ENCODE measurements at regions not wholly inside any gene's neighbourhood (a gene's known extent, or its start where the extent isn't known, plus 50 kb on each side); places are given as distances from the start of the nearest gene placed in this dataset.

DNA sequence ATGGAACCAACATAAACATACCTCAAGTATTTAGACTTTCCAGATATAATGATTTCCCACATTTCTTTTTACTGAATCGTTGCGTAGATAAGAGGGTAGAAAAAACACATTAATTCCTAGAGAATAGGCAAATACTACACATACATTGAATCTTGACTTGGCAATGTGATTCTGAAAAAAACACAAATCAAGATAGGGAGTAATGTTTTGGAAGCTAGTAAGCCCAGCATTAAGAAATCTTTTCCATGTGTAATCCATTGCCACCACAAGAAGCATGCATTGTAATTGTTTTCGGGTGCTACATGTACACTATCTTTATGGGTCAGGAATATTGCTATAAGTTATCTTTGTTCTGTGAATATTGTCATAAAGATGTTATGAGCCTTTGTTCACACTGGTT is 269.8 kb upstream of the PDGFD start:
- no peak for DNase-seq (ENCODE audit: low read depth)

DNA sequence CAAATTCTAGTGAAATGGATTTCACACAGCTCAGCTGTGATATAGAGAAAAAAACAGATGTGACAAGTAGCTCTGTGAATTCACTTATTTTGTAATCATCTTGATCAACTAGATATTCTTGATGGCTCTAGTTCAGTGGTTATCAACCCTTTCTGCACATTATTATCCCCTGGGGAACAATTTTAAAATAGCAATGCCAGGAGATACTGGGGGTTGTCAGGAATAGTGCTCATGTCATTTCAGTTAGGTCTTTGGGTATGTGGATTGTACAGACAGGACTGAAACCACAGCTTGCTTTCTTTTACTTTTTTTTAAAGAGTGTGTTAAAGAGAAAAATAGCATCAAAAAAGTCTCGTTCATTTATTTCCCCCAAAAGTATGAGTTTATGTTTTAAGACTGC is 269.0 kb upstream of the PDGFD start:
- no peak for DNase-seq (ENCODE audit: low read depth)

DNA sequence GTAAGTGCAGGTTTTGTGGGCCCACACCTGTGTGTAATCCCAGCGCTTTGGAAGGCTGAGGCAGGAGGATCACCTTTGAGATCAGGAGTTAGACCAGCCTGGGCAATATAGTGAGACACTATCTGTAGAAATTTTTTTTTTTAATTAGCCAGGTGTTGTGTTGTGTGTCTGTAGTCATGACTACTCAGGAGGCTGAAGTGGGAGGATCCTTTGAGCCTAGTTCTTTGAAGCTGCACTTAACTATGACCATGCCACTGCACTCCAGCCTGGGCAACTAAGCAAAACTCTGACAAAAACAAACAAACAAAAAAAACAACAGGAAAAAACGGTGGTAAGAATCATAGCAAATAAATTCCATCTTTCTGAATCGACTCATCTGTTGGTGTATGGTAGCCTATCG is 268.6 kb upstream of the PDGFD start:
- DNase-seq (ENCODE audit: low read depth) = no peak

DNA sequence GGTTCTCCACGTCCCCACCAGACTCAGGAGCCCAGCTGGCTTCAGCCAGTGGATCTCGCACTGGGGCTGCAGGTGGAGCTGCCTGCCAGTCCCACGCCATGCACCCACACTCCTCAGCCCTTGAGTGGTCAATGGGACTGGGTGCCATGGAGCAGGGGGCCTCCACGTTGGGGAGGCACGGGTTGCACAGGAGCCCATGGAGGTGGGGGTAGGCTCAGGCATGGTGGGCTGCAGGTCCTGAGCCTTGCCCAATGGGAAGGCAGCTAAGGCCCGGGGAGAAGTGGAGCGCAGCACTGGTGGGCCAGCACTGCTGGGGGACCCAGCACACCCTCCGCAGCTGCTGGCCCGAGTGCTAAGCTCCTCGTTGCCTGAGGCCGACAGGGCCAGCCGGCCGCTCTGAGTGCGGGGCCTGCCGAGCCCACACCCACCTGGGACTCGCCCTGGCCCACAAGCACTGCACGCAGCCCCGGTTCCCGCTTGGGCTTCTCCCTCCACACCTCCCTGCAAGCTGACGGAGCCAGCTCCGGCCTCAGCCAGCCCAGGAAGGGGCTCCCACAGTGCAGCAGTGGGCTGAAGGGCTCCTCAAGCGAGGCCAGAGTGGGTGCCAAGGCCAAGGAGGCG is 258.5 kb upstream of the PDGFD start:
- DNase-seq (ENCODE audit: low read depth) = no peak

DNA sequence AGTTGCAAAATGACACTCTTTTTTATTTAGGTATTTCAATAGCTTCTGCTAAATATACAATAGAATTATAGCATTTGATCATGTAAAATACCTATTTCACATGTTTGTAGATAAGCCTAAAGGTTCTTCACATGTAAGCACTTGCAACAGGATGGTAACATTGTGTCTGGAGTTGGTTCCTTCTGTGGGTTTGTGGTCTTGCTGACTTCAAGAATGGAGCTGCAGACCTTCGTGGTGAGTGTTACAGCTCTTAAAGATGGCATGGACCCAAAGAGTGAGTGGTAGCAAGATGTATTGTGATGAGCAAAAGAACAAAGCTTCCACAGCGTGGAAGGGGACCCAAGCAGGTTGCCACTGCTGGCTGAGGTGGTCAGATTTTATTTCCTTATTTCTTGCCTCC is 246.4 kb upstream of the PDGFD start:
- DNase-seq (ENCODE audit: low read depth) = no peak

DNA sequence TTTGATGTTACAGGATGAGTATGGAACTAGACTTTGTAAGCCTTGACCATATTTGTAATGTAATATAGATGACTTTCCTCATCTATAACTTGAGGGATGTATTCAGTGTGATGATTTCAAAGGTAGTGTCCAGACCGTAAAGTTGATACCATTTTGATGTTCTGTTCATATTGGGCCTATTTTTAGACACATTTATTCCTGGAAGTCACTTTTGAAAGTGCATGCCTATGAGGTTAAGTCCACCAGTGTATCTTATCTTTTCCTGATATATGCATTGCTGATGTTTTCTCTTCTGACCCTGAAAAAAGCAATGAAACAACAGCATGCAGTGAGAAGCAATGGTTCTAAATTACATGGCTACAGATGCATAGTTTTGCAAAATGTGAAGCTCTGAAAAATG is 244.7 kb upstream of the PDGFD start:
- no peak for DNase-seq (ENCODE audit: low read depth)

DNA sequence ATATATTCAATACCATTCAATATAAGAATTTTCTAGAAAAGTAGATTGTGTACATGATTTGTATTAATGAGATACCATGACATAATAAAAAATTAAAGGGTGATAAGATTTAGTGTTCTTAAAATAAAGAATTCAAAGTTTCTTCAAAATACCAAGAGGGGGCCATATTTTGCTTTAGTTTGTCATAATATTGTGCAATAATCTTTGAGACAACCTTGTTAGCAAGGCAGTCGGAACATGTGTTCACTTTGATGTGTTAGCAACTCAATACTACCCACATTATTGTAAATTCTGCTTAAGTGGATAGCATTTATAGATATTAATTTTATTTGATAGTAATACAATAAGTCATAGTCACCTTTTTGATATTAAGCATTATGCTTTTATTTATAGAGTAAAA is 241.3 kb upstream of the PDGFD start:
- no peak for DNase-seq (ENCODE audit: low read depth)

DNA sequence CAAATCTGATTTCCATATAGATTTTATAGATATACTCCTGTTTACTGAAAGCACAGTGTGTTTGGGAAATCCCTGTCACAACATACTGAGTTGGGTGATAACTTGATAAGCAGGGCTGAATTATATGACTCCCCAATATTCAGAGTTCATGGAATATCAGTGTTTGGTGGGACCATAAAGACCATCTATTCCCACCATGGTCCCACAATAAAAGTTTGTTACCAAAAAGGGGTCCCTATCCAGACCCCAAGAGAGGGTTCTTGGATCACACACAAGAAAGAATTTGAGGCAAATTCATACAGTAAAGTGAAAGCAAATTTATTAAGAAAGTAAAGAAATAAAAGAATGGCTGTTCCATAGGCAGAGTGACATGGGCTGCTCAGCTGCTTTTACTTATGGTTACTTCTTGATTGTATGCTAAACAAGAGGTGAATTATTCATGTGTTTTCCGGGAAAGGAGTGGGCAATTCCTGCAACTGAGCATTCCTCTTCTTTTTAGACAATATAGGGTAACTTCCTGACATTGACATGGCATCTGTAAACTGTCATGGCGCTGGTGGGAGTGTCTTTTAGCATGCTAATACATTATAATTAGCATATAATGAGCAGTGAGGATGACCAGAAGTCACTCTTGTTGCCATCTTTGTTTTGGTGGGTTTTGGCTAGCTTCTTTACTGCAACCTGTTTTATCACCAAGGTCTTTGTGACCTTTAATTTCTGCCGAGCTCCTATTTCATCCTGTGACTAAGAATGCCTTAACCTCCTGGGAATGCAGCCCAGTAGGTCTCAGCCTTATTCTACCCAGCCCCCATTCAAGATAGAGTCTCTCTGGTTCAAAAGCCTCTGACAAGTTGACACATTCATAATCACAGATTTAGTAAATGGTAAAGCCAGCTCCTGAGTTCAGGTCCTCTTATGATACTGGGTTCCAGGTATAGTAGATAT is 240.6 kb upstream of the PDGFD start:
- no peak for DNase-seq (ENCODE audit: low read depth)

DNA sequence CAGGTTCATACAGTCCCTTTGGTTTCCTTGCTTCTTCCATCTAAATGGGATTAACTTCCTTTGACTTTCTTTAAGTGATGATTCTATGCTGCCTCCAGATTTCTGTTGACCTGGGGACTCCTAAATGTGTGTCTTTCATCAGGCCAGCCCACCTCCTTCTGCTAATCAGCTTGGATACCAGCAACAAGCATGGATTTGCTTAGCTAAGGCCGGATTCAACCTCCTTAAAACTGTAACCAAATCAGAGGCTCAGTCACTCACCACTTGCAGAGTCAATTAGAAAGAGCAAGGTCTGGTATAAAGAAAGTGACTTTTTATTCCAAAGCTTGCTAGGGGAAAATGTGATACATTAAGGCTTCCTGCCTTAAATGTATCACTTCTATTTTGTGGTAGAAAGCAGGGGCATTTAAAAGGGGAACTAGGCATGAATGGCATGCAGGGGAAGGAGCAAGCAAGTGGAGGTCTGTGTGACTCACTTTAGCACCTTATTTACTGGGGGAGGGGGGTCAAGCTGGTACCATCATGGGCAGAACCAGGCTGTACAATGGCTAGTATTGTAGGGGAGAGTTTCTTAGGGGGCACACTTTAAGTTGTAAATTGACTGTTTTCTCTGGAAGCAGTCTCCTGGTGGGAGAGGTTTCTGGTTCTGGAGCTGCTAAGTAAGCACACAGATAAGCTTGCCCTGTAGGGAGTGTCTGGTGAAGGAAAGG is 239.0 kb upstream of the PDGFD start:
- no peak for DNase-seq (ENCODE audit: low read depth)

DNA sequence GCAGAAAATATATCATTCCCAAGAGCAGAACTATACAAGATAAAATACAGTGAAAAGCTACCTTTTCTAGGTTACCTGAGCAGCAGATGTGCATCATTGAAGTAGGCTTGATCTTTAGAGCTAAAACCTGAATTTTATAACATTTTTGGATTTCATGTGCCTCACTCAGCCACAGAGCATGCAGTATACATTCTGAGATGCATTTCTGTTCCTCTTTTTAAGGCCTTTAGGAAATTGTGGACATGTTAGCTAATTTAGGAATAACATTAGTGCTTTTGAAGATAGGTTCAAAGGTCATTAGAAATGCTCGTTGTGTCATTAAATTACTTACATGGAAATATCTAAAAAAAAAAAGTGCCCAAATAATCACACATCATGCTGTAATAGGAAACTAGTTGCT is 230.6 kb upstream of the PDGFD start:
- DNase-seq (ENCODE audit: low read depth) = no peak

DNA sequence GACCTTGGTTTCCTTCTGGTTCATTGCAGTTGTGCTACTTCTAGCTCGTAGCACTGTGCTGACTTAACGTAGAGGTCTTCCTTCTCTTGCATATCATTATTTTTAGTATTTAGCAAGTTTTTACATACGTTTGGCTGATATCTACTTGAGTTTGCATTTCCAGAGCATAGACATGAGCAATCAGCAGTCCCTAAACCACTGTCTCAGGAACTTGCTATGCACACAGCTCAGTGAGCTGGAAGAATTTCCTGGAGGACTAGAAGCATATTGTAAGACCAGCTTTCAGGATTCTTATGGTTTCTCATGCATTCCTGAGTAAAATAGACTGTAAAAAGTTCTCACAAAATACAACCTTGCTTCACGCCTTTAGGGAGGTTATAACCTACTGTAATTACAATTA is 226.7 kb upstream of the PDGFD start:
- DNase-seq (ENCODE audit: low read depth) = no peak

DNA sequence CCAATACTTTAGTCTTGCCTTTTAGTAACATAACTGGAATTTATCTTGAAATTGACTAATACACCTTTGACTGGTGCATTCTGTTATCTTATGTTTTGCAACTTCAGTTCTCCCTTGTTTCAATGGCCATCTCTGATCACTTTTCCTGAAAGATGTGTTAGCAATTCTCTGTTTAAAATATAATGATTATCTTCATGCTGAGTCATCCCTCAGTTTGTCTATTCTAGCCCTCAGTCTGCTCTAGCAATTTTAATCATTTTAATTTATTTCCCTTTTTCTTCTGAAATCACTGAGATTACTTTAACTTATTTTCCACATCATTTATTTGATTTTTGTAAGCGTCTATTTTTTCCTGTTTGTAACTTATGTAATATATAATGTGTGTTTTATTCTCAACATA is 221.9 kb upstream of the PDGFD start:
- no peak for DNase-seq (ENCODE audit: low read depth)

DNA sequence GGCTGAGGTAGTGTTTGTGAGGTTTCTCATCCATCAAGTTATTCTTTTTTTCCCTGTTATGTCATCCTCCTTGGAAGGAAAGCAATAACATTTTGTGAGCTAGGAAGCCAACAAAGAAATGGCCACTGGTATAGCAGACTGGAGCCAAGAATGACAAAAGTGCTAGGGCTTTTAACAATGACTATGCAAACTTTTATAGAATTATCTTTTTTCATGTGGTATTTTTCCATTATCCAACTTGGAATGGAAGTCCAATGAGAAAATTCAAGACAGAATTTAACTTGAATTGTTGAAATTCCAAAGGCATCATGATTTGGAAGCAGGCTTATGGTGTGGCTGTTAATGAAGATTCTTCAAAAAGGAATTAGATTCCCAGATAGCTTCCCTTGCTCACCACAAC is 216.4 kb upstream of the PDGFD start:
- no peak for DNase-seq (ENCODE audit: low read depth)

DNA sequence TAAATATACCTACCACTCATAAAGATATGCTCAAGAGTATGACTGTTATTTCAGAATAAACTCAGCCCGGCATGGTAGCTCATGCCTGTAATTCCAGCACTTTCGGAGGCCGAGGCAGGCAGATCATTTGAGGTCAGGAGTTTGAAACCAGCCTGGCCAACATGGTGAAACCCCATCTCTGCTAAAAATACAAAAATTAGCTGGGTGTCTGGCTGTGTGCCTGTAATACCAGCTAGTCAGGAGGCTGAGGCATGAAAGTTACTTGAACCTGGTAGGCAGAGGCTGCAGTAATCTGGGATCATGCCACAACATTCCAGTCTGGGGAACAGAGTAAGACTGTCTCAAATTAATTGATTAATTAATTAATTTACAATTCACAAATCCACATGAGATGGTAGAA is 208.2 kb upstream of the PDGFD start:
- DNase-seq (ENCODE audit: low read depth) = no peak

DNA sequence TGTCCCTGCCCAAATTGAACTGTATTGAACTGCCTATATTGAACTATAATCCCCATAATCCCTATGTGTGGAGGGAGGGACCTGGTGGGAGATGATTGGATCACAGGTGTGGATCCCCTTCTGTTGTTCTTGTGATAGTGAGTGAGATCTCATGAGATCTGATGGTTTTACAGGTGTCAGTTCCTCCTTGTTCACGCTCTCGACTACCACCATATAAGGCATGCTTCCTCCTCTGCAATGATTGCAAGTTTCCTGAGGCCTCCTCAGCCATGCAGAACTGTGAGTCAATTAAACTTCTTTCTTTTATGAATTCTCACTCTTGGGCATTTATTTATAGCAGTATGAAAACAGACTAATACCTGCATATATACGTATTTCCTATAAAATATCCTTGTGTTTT is 206.5 kb upstream of the PDGFD start:
- DNase-seq (ENCODE audit: low read depth) = no peak

DNA sequence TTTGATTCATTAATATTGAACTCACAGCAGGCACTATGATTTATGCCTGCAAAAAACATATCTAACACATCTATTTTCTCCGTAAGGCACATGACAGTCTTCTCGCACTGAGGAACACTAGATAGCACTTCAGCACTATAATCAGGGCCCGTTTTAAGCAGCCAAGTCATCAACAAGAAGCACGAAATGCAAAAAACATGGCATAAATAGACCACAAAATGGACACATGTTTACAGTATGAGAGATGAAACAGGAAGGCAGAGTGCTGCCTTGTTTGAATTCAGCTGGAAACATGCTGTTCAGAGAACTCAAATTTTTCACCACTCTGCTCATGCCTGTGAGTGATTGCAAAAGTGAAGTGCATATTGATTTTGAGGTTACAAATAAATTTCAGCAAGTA is 205.8 kb upstream of the PDGFD start:
- no peak for DNase-seq (ENCODE audit: low read depth)

DNA sequence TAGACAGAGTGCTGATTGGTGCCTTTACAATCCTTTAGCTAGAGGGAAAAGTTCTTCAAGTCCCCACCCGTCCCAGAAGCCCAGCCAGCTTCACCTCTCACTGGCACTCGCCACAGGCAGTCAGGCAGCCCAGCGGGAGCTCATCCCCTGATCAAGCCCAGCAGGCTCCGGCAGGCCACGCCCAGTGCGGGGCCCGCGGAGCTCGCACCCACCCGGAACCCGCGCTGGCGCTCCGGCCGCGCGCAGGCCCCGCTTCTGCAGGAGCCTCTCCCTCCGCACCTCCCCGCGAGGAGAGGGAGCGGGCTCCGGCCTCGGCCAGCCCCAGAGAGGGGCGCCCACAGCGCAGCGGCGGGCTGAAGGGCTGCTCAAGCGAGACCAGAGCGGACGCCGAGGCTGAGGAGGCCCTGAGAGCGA is 202.4 kb upstream of the PDGFD start:
- DNase-seq (ENCODE audit: low read depth) = no peak

DNA sequence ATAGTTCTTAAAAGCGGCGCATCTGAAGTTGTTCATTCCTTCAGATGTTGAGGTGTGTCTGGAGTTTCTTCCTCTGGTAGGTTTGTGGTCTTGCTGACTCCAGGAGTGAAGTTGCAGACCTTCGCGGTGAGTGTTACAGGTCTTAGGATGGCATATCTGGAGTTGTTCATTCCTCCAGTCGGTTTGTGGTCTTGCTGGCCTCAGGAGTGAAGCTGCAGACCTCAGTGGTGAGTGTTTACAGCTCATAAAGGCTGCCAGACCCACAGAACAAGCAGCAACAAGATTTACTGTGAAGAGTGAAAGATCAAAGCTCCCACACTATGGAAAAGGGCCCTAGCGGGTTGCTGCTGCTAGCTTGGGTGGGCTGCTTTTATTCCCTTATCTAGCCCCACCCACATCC is 201.7 kb upstream of the PDGFD start:
- DNase-seq (ENCODE audit: low read depth) = no peak

DNA sequence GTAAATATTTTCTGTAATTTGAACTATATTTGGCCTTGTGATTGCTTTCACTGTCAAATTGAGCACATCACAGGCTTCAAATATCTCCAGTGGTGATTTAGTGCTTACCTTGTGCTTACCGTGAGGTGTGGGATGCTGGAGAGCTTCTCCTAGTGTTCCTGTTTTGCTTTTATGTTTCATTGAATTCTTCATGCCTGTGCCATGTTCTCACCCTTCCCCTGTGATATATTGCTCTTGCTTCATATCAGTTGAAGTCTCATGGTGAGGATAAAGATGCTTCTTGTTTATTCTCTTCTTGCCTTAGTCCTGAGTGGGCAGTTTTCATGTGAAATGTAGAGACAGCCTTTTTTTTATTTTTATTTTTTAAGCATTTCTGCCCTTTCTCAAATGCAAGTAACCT is 198.0 kb upstream of the PDGFD start:
- DNase-seq (ENCODE audit: low read depth) = no peak

DNA sequence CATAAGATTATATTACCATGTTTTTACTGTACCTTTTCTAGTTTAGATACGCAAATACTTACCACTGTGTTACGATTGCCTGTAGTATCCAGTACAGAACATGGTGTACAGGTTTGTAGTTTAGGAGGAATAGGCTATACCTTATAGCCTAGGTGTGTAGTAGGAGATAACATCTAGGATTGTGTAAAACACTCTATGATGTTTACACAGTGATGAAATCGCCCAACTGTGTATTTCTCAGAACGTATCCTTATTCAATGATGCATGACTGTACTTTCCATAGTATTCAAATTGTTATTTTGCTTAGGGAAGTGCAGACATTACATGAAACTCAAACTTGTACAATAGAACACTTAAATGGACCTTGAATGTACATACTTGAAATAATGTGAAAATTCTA is 188.1 kb upstream of the PDGFD start:
- no peak for DNase-seq (ENCODE audit: low read depth)

DNA sequence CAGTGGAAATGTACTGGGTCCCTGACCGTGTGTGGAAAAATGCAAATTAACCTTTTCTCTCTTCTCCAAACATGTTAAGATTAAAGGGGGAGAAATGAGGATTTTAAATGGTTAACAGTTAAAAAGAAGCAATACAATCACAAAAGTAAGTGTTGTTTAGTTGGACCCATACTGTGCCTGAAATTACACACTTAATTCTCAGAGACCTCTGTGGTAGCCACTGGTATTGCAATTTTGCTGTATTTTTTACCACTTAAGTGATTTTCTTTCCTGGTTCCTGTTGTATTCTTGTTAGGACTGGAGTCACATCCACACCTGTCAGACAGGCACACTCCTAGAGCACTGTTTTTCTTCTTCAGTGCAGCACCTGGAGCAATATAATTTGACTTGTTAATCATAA is 179.6 kb upstream of the PDGFD start:
- DNase-seq (ENCODE audit: low read depth) = no peak

DNA sequence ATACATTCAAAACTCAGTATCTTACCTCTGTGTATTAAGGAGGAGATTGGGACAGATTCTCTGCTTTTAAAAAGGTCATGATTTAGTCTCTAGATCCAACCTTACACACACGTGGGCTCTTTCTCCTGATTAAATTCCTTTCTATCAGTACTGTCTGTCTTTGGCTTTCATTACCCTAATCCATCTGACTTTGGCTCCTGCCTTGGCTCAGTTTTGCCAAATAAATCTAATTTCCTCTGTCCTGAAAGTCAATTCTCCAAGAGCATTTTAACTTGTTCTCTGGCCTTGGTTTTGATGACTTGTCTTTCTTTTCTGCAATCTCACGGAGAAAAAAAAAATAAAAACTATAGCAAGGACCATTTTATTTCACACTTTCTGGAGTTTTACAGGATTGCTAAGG is 176.6 kb upstream of the PDGFD start:
- DNase-seq (ENCODE audit: low read depth) = no peak

DNA sequence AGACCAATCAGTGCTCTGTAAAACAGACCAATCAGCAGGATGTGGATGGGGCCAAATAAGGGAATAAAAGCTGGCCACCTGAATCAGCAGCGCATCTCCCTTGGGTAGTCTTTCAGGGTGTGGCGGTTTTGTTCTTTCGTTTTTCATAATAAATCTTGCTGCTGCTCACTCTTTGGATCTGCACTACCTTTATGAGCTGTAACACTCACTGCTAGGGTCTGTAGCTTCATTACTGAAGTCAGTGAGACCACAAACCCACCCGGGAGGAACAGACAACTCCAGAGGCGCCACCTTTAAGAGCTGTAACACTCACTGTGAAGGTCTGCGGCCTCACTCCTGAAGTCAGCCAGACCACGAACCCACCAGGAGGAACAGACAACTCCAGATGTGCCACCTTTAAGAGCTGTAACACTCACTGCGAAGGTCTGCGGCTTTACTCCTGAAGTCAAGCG is 175.5 kb upstream of the PDGFD start:
- no peak for DNase-seq (ENCODE audit: low read depth)
